ENCODE measurements at regions not wholly inside any gene's neighbourhood (a gene's known extent, or its start where the extent isn't known, plus 50 kb on each side); places are given as distances from the start of the nearest gene placed in this dataset.
"Not testable (repeated sequence)": the region's sequence is repeated elsewhere in the genome, so short reads cannot be mapped to it uniquely, and the experiment has no call there.

DNA sequence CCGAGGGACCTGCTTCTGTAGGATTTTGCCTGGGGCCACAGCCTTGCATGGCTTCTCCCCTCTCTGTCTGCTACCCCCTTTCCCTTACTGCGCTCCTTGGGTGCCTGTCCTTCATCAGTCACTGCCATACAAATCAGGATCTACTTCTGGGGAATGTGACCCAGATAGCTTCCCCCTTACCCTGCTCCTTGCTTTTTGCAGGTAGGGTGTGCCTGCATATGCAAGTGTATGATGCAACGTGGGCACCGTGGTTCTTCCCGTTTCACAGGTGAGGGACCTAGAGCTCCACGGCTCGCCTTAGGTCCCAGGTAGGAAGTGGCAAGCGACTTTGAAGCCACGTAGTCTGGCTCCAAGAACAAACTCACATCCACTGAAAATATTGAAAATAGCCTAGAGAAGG lies 111.5 kb downstream of the TNFRSF13B start:
- TF ChIP-seq CTCF (IDR thresholded peaks at IDR 0.05); ZFX (IDR thresholded peaks at IDR 0.05; ENCODE audit: borderline replicate concordance): not testable (repeated sequence)
